ENCODE measurements at regions not wholly inside any gene's neighbourhood (a gene's known extent, or its start where the extent isn't known, plus 50 kb on each side); places are given as distances from the start of the nearest gene placed in this dataset.

GRCh38 chr4:54589586-54589985, 68.2 kb upstream of the KIT start:
- Histone ChIP-seq H3K4me2 (ENCODE audit: low read length) (no peak overlapping the region), H3K9me3 (ENCODE audit: low read length) (no peaks in the 10 kb centered on the region), H3K9ac (ENCODE audit: low read length) (no peak overlapping the region), H4K20me1 (ENCODE audit: insufficient read depth) (no peaks in the 10 kb centered on the region), H3K36me3 (ENCODE audit: insufficient read depth, low read length) (no peaks in the 10 kb centered on the region), H3K27ac (ENCODE audit: low read length) (no peak overlapping the region), H3K27me3 (ENCODE audit: insufficient read depth, low read depth, low read length) (no peaks in the 10 kb centered on the region), H3K79me2 (replicated peaks; ENCODE audit: insufficient read depth, low read length) (no peaks in the 10 kb centered on the region), H3F3A (ENCODE audit: insufficient read depth, low read length, poor library complexity, severe bottlenecking) (no peaks in the 10 kb centered on the region), H2AFZ (ENCODE audit: low read depth, low read length) (no peak overlapping the region), H3K4me3 (ENCODE audit: low read length) (no peak overlapping the region), H3K9me2 (ENCODE audit: insufficient read depth, low read length) (no peaks in the 10 kb centered on the region)
- TF ChIP-seq RAD21 (conservative IDR thresholded peaks at IDR 0.05) (no peak), CTCF (IDR thresholded peaks at IDR 0.05; ENCODE audit: poor library complexity, severe bottlenecking) (no peak), TAF1 (IDR thresholded peaks at IDR 0.05; ENCODE audit: low read depth) (no peak), MXI1 (conservative IDR thresholded peaks at IDR 0.05; ENCODE audit: poor library complexity, severe bottlenecking) (no peak), REST (IDR thresholded peaks at IDR 0.05; ENCODE audit: borderline replicate concordance) (no peak), SMC3 (conservative IDR thresholded peaks at IDR 0.05; ENCODE audit: poor library complexity) (no peak), EP300 (conservative IDR thresholded peaks at IDR 0.05; ENCODE audit: poor library complexity, severe bottlenecking) (no peak), EZH2 (IDR thresholded peaks at IDR 0.05; ENCODE audit: borderline replicate concordance, insufficient read depth, low read length, poor library complexity, severe bottlenecking) (no peak), POLR2AphosphoS5 (IDR thresholded peaks at IDR 0.05) (no peak)

GRCh38 chr4:54593795-54594322, 63.9 kb upstream of the KIT start:
- H3K36me3 ChIP-seq (ENCODE audit: insufficient read depth, low read length): no peaks in the 10 kb centered on the region

More at GRCh38 chr4:54593795-54594322, 63.9 kb upstream of the KIT start:
- Histone ChIP-seq H3F3A (ENCODE audit: insufficient read depth, low read length, poor library complexity, severe bottlenecking) (no peaks in the 10 kb centered on the region), H3K9ac (ENCODE audit: low read length) (no peak overlapping the region), H4K20me1 (ENCODE audit: insufficient read depth) (no peaks in the 10 kb centered on the region), H3K4me2 (ENCODE audit: low read length) (no peak overlapping the region), H3K27ac (ENCODE audit: low read length) (no peak overlapping the region), H3K79me2 (replicated peaks; ENCODE audit: insufficient read depth, low read length) (no peaks in the 10 kb centered on the region), H3K27me3 (ENCODE audit: insufficient read depth, low read depth, low read length) (no peaks in the 10 kb centered on the region), H3K9me2 (ENCODE audit: insufficient read depth, low read length) (no peaks in the 10 kb centered on the region), H3K4me3 (ENCODE audit: low read length) (peak overlapping the region; percentile 2), H2AFZ (ENCODE audit: low read depth, low read length) (no peak overlapping the region), H3K9me3 (ENCODE audit: low read length) (no peaks in the 10 kb centered on the region)
- TF ChIP-seq EP300 (conservative IDR thresholded peaks at IDR 0.05; ENCODE audit: poor library complexity, severe bottlenecking): peak; percentile 92
- TF ChIP-seq REST (IDR thresholded peaks at IDR 0.05; ENCODE audit: borderline replicate concordance): no peak
- no peak for TF ChIP-seq SMC3 (conservative IDR thresholded peaks at IDR 0.05; ENCODE audit: poor library complexity)
- no peak for TF ChIP-seq CTCF (IDR thresholded peaks at IDR 0.05; ENCODE audit: poor library complexity, severe bottlenecking)
- peak; percentile 47 for TF ChIP-seq POLR2AphosphoS5 (IDR thresholded peaks at IDR 0.05)
- no peak for TF ChIP-seq TAF1 (IDR thresholded peaks at IDR 0.05; ENCODE audit: low read depth)
- TF ChIP-seq MXI1 (conservative IDR thresholded peaks at IDR 0.05; ENCODE audit: poor library complexity, severe bottlenecking): no peak
- no peak for TF ChIP-seq RAD21 (conservative IDR thresholded peaks at IDR 0.05)
- no peak for TF ChIP-seq EZH2 (IDR thresholded peaks at IDR 0.05; ENCODE audit: borderline replicate concordance, insufficient read depth, low read length, poor library complexity, severe bottlenecking)

All from neural cell (in vitro differentiated cells).